Glutamatergic neuron (in vitro differentiated cells): ENCODE measurements at regions not wholly inside any gene's neighbourhood (a gene's known extent, or its start where the extent isn't known, plus 50 kb on each side); places are given as distances from the start of the nearest gene placed in this dataset.

Experiments used
- DNase-seq: peaks from one replicate; pipeline ENCODE4 v3.0.0; 2022
- H3K27ac Mint-ChIP-seq: one replicate; pipeline ENCODE4 v1.8.0; 2020; ENCODE audit warnings: mild to moderate bottlenecking, mixed read lengths, inconsistent platforms; ENCODE audit not compliant: unreplicated experiment
- H3K27me3 Mint-ChIP-seq: one replicate; pipeline ENCODE4 v1.8.0; 2020; ENCODE audit warnings: mild to moderate bottlenecking, moderate library complexity, mixed read lengths, inconsistent platforms; ENCODE audit not compliant: unreplicated experiment
- H3K36me3 Mint-ChIP-seq: one replicate; pipeline ENCODE4 v1.8.0; 2020; ENCODE audit warnings: mild to moderate bottlenecking, mixed read lengths, inconsistent platforms; ENCODE audit not compliant: unreplicated experiment
- H3K4me1 Mint-ChIP-seq: one replicate; pipeline ENCODE4 v1.8.0; 2020; ENCODE audit warnings: mild to moderate bottlenecking, low read depth, mixed read lengths, inconsistent platforms; ENCODE audit not compliant: unreplicated experiment
- H3K4me3 Mint-ChIP-seq: one replicate; pipeline ENCODE4 v1.8.0; 2020; ENCODE audit warnings: mild to moderate bottlenecking, mixed read lengths, inconsistent platforms; ENCODE audit not compliant: unreplicated experiment
- H3K9me3 Mint-ChIP-seq: one replicate; pipeline ENCODE4 v1.8.0; 2020; ENCODE audit warnings: mild to moderate bottlenecking, moderate library complexity, mixed read lengths, inconsistent platforms; ENCODE audit not compliant: unreplicated experiment
- TF ChIP-seq, protein P1 (sequence below): fragments of 200-600 bp; sonication (generic); IDR thresholded peaks from one replicate; pipeline ENCODE4 v1.5.0; 2021; ENCODE audit not compliant: partially characterized antibody, unreplicated experiment

DNA sequence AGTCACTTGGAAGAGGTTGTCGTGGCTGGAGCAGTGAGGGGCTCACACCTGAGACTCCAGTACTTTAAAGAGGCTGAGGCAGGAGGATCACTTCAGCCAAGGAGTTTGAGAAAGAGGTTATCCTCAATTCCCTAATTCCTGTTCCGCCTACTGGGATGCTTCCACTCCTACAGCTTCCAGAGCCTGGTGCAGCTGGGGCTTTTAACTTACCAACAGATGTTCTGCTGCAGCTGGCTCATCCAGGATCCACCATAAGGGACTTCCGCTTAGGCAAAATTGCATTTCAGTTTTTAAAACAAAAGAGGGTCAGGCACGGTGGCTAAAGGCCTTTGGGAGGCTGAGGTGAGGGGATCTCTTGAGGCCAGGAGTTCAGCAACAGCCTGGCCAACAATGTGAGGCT is 59.1 kb upstream of the CDYL start:
- Mint-ChIP-seq H3K4me3 (no peak overlapping the region), H3K36me3 (peaks cover 4% of the 10 kb centered on the region), H3K27ac (peak overlapping the region; percentile 78), H3K9me3 (peaks cover 2% of the 10 kb centered on the region), H3K27me3 (peaks cover 5% of the 10 kb centered on the region), H3K4me1 (peaks cover 2% of the 10 kb centered on the region)
- TF ChIP-seq, protein P1, sequence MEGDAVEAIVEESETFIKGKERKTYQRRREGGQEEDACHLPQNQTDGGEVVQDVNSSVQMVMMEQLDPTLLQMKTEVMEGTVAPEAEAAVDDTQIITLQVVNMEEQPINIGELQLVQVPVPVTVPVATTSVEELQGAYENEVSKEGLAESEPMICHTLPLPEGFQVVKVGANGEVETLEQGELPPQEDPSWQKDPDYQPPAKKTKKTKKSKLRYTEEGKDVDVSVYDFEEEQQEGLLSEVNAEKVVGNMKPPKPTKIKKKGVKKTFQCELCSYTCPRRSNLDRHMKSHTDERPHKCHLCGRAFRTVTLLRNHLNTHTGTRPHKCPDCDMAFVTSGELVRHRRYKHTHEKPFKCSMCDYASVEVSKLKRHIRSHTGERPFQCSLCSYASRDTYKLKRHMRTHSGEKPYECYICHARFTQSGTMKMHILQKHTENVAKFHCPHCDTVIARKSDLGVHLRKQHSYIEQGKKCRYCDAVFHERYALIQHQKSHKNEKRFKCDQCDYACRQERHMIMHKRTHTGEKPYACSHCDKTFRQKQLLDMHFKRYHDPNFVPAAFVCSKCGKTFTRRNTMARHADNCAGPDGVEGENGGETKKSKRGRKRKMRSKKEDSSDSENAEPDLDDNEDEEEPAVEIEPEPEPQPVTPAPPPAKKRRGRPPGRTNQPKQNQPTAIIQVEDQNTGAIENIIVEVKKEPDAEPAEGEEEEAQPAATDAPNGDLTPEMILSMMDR = no peak
- DNase-seq = no peak

DNA sequence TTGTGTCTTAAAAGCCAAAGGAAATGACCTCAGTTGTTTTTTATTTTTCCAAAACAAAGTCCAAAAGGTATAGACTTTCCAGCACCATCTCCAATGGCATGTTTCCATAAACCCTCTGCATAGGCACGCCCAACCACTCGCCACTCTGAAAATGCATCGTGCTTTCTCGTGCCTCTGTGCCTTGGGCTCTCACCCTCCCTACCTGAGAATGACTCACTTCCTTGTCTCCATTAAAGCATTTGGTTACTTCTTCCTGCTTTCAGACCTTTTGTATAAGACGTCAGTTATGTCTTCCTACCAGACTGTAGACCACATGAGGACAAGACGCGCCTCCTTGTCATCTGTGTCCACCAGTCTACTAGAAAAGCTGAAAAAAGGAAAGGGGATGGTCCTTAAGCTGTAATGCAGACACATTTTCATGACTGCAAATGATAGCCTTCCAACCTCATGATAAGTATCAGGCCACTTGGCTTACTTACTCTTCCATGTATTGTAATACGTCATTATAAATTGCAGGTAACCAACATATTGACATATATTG is 61.2 kb upstream of the CDYL start:
- no peak for DNase-seq
- TF ChIP-seq, protein P1 = no peak
- Mint-ChIP-seq H3K4me1 (peaks cover 6% of the 10 kb centered on the region), H3K4me3 (no peak overlapping the region), H3K27ac (no peak overlapping the region), H3K36me3 (peaks cover 4% of the 10 kb centered on the region), H3K9me3 (peaks cover 2% of the 10 kb centered on the region), H3K27me3 (peaks cover 5% of the 10 kb centered on the region)

DNA sequence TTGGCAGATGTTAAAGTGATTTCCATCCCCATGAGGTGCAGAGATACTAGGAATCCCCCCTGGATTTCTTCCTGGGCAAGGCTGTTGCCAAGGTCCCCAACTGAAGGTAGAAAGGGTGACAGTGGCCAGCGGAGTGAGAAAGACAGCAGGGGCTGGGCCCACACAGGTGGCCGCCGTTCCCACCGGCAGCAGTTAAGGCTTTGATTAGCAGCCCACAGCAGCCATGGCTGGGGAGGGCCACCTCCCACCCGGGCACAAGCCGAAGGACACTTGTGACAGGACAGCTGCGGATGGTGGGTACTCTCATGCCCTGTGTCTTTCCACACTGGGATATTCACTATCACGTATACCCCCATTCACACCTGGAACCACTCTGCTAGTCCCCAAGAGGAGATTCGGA is 63.9 kb upstream of the CDYL start:
- TF ChIP-seq, protein P1 = no peak
- Mint-ChIP-seq H3K27me3 (peaks cover 3% of the 10 kb centered on the region), H3K4me1 (peaks cover 6% of the 10 kb centered on the region), H3K9me3 (peaks cover 2% of the 10 kb centered on the region), H3K4me3 (no peak overlapping the region), H3K27ac (no peak overlapping the region), H3K36me3 (peaks cover 8% of the 10 kb centered on the region)
- DNase-seq = no peak

DNA sequence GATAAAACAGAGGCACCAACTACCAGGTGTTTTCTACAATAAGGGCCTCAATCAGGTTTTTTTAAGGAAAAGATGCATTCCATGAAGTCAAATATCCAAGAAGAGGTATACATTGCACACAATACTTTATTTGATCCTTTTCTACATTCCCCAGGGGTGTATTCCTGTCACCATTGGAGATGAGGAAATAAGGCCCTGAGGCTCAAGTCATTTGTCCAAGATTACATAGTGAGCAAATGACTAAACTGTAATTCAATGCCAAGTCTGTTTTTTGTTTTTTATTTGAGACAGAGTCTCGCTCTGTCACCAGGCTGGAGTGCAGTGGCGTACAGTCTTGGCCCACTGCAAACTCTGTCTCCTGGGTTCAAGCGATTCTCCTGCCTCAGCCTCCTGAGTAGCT is 69.2 kb upstream of the CDYL start:
- Mint-ChIP-seq H3K27me3 (peaks cover 4% of the 10 kb centered on the region), H3K36me3 (peaks cover 20% of the 10 kb centered on the region), H3K4me3 (no peak overlapping the region), H3K9me3 (no peaks in the 10 kb centered on the region), H3K27ac (no peak overlapping the region), H3K4me1 (peaks cover 4% of the 10 kb centered on the region)
- TF ChIP-seq, protein P1 = no peak
- no peak for DNase-seq

DNA sequence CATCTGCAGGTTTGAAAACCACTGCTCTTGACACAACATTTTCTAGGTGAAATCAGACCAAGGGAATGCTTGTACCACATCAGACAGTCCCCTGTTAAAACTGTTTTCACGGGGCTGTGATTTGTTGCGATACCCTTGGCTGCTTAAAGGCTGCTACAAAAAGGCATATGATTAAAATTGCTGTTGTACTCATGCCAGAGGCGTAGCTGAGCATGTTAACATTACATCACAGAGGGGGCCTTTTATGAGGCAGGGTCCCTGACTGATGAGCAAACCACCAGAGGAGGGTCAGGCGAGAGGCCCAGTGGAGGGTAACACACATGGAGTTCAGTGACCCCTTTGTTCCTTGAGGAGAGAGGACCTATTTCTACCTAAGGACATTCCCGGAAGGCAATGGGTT is 70.4 kb upstream of the CDYL start:
- H3K27me3 Mint-ChIP-seq = peaks cover 4% of the 10 kb centered on the region
- no peaks in the 10 kb centered on the region for H3K4me1 Mint-ChIP-seq
- DNase-seq = no peak

More for the DNA sequence above, 70.4 kb upstream of the CDYL start:
- TF ChIP-seq, protein P1 = no peak
- no peak overlapping the region for H3K27ac Mint-ChIP-seq
- no peaks in the 10 kb centered on the region for H3K9me3 Mint-ChIP-seq
- H3K36me3 Mint-ChIP-seq = peaks cover 20% of the 10 kb centered on the region
- no peak overlapping the region for H3K4me3 Mint-ChIP-seq
